H9 (cell line): ENCODE measurements at regions not wholly inside any gene's neighbourhood (a gene's known extent, or its start where the extent isn't known, plus 50 kb on each side); places are given as distances from the start of the nearest gene placed in this dataset.

Source experiments
- DNase-seq: peaks from one replicate; pipeline ENCODE4 v3.0.0-alpha.2; 2017
- H2AFZ ChIP-seq: one replicate; pipeline ENCODE4 v1.6.1; 2013; ENCODE audit warnings: mild to moderate bottlenecking, low read length, control low read depth, moderate library complexity
- H2AK5ac ChIP-seq: 2 replicates; pipeline ENCODE4 v1.6.1; 2013; ENCODE audit warnings: low read length, control low read depth, mixed read lengths; ENCODE audit not compliant: insufficient read length
- H2BK120ac ChIP-seq: one replicate; pipeline ENCODE4 v1.6.1; 2013; ENCODE audit warnings: low read depth, mild to moderate bottlenecking, low read length, control low read depth, inconsistent platforms; ENCODE audit not compliant: poor library complexity, severe bottlenecking
- H2BK12ac ChIP-seq: 2 replicates; pipeline ENCODE4 v1.6.1; 2013; ENCODE audit warnings: low read length, control low read depth, mixed read lengths, low read depth; ENCODE audit not compliant: insufficient read length
- H2BK15ac ChIP-seq: 2 replicates; pipeline ENCODE4 v1.6.1; 2013; ENCODE audit warnings: low read depth, low read length, control low read depth
- H2BK20ac ChIP-seq: one replicate; pipeline ENCODE4 v1.6.1; 2013; ENCODE audit warnings: low read depth, mild to moderate bottlenecking, low read length, control low read depth, inconsistent platforms; ENCODE audit not compliant: poor library complexity, severe bottlenecking
- H2BK5ac ChIP-seq: 2 replicates; pipeline ENCODE4 v1.6.1; 2013; ENCODE audit warnings: low read length, control low read depth, mixed read lengths; ENCODE audit not compliant: insufficient read length
- H3K14ac ChIP-seq: 2 replicates; pipeline ENCODE4 v1.6.1; 2013; ENCODE audit warnings: low read length, control low read depth; ENCODE audit not compliant: insufficient read depth
- H3K18ac ChIP-seq: 2 replicates; pipeline ENCODE4 v1.6.1; 2013; ENCODE audit warnings: low read depth, mild to moderate bottlenecking, mixed read lengths, low read length, control low read depth; ENCODE audit not compliant: insufficient read length
- H3K23ac ChIP-seq: 2 replicates; pipeline ENCODE4 v1.6.1; 2013; ENCODE audit warnings: low read length, control low read depth, mixed read lengths, low read depth; ENCODE audit not compliant: insufficient read length
- H3K23me2 ChIP-seq: 2 replicates; pipeline ENCODE4 v1.6.1; 2013; ENCODE audit warnings: low read depth, mild to moderate bottlenecking, mixed read lengths, low read length, control low read depth; ENCODE audit not compliant: insufficient read length, poor library complexity, severe bottlenecking
- H3K27ac ChIP-seq: 2 replicates; pipeline ENCODE4 v1.5.1; 2013; ENCODE audit warnings: low read length, control low read depth, mixed read lengths, low read depth; ENCODE audit not compliant: insufficient read length
- H3K27me3 ChIP-seq: 2 replicates; pipeline ENCODE4 v1.6.1; 2013; ENCODE audit warnings: low read length, control low read depth, inconsistent platforms; ENCODE audit not compliant: insufficient read depth
- H3K4ac ChIP-seq: 2 replicates; pipeline ENCODE4 v1.6.1; 2013; ENCODE audit warnings: low read depth, mild to moderate bottlenecking, control low read depth, inconsistent platforms, low read length, moderate library complexity
- H3K4me1 ChIP-seq: 2 replicates; pipeline ENCODE4 v1.6.1; 2013; ENCODE audit warnings: low read length, control low read depth, inconsistent platforms; ENCODE audit not compliant: insufficient read depth
- H3K4me2 ChIP-seq: 2 replicates; pipeline ENCODE4 v1.6.1; 2013; ENCODE audit warnings: low read length, control low read depth, mixed read lengths; ENCODE audit not compliant: insufficient read length, insufficient read depth
- H3K56ac ChIP-seq: 2 replicates; pipeline ENCODE4 v1.6.1; 2013; ENCODE audit warnings: low read depth, mild to moderate bottlenecking, mixed read lengths, low read length, control low read depth; ENCODE audit not compliant: insufficient read length
- H3K79me1 ChIP-seq: 2 replicates; pipeline ENCODE4 v1.6.1; 2013; ENCODE audit warnings: low read depth, mild to moderate bottlenecking, moderate library complexity, low read length, control low read depth, inconsistent platforms; ENCODE audit not compliant: insufficient read depth, poor library complexity, severe bottlenecking
- H3K79me2 ChIP-seq: 2 replicates; pipeline ENCODE4 v1.6.1; 2013; ENCODE audit warnings: low read length, control low read depth, inconsistent platforms; ENCODE audit not compliant: insufficient read depth
- H3K9ac ChIP-seq: 2 replicates; pipeline ENCODE4 v1.6.1; 2013; ENCODE audit warnings: low read length, control low read depth, mixed read lengths; ENCODE audit not compliant: insufficient read length; ENCODE audit errors: extremely low read depth
- H3K9me3 ChIP-seq: one replicate; pipeline ENCODE4 v1.6.1; 2013; ENCODE audit warnings: low read depth, low read length, inconsistent platforms; ENCODE audit not compliant: control insufficient read depth
- H3T11ph ChIP-seq: one replicate; pipeline ENCODE4 v1.6.1; 2013; ENCODE audit warnings: mild to moderate bottlenecking, low read length, control low read depth, inconsistent platforms
- H4K20me1 ChIP-seq: one replicate; pipeline ENCODE4 v1.6.1; 2013; ENCODE audit not compliant: control insufficient read depth, insufficient read length, insufficient read depth
- H4K5ac ChIP-seq: 2 replicates; pipeline ENCODE4 v1.6.1; 2013; ENCODE audit warnings: low read depth, mild to moderate bottlenecking, mixed read lengths, low read length, control low read depth; ENCODE audit not compliant: insufficient read length
- H4K8ac ChIP-seq: replicated peaks from 2 replicates; pipeline ENCODE4 v1.6.1; 2013; ENCODE audit warnings: low read length, control low read depth, mixed read lengths, low read depth; ENCODE audit not compliant: insufficient read length
- H4K91ac ChIP-seq: 2 replicates; pipeline ENCODE4 v1.6.1; 2013; ENCODE audit warnings: low read depth, mild to moderate bottlenecking, moderate library complexity, mixed read lengths, low read length, control low read depth; ENCODE audit not compliant: insufficient read length
- H3K27ac Mint-ChIP-seq, 3 experiments: 2 replicates in 2 of 3; 3 replicates in 1 of 3; pipeline ENCODE4 v1.8.0; 2020 to 2021; ENCODE audit warnings: mixed read lengths in 3 of 3, mild to moderate bottlenecking in 1 of 3, moderate library complexity in 1 of 3
- H3K27me3 Mint-ChIP-seq: 2 replicates; pipeline ENCODE4 v1.8.0; 2021; ENCODE audit warnings: low read depth, mild to moderate bottlenecking, moderate library complexity, mixed read lengths
- H3K36me3 Mint-ChIP-seq, 3 experiments: 2 replicates in 2 of 3; 3 replicates in 1 of 3; pipeline ENCODE4 v1.8.0; 2020 to 2021; ENCODE audit warnings: low read depth in 3 of 3, mixed read lengths in 3 of 3; ENCODE audit not compliant: insufficient read depth in 1 of 3
- H3K4me1 Mint-ChIP-seq, 2 experiments: 2 replicates each; pipeline ENCODE4 v1.8.0; 2020; ENCODE audit warnings: mixed read lengths in 2 of 2
- H3K4me3 Mint-ChIP-seq, 2 experiments: 2 replicates in 1 of 2; 3 replicates in 1 of 2; pipeline ENCODE4 v1.8.0; 2020 to 2021; ENCODE audit warnings: mild to moderate bottlenecking in 2 of 2, mixed read lengths in 2 of 2, moderate library complexity in 1 of 2
- H3K9me3 Mint-ChIP-seq, 2 experiments: 2 replicates in 1 of 2; 3 replicates in 1 of 2; pipeline ENCODE4 v1.8.0; 2020; ENCODE audit warnings: mild to moderate bottlenecking in 2 of 2, mixed read lengths in 2 of 2, moderate library complexity in 1 of 2
- CTCF ChIP-seq: fragments of 200-600 bp; sonication (generic); conservative IDR thresholded peaks from 3 replicates; pipeline ENCODE4 v1.8.0; 2021; ENCODE audit warnings: antibody characterized with exemption, mild to moderate bottlenecking
- WGBS: extraction: QIAGEN DNeasy Blood & Tissue Kit; methylation state at CpG from one replicate; pipeline ENCODE4 v1.1.7; 2013; ENCODE audit warnings: missing lambda C conversion rate, low lambda C conversion rate, mixed read lengths; ENCODE audit not compliant: insufficient read length; ENCODE audit errors: extremely low coverage; 5-methylcytosine and 5-hydroxymethylcytosine counted together

DNA sequence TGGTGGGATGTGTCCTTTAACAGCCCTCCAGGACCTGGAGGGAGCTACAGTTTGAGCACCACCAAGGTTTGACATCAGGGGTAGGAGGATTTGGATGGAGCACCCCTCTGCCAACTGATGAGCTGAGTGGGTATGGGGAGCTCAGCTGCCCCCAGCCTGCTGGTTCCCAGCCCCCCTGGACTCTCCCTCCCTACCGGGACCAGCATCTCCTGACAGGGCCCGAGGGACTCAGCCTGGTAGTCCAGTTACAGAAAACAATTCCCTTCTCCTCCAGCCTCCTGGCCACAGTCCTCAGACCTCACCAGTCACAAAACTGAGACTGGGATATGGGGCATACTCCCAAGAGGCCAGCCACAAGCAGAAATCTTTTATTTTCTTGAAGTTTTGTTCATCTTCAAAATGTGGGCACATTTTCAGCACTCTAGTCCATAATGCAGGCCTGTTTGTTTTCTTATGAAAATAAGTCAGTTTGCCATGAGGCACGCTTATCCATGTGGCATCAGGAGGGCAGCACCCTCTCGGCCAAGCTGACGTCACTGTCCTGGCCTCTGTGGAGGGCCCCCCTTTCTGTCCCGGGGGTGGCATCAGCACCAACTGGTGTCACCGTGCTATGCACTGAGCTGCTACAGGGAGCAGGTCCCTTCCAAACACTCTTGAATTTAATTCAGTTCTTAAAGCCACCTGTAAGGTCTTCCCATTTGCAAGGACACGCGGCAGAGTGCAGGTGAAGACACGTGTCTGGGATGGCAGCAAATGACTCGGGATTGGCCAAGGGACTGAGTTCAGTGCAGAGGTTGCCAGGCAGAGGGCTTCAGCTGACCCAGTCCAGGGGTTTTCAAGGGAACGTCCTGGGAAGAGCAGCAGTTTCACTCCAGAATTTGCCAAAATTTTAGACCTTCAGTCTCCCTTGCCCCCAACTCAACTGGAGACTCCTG is 187.6 kb downstream of the GADD45G start:
- DNase-seq = no peak
- Histone ChIP-seq H3K79me2 (no peaks in the 10 kb centered on the region), H2AK5ac (no peak overlapping the region), H3K27me3 (no peaks in the 10 kb centered on the region), H4K5ac (no peak overlapping the region), H3K23me2 (no peaks in the 10 kb centered on the region), H2BK5ac (no peak overlapping the region), H2BK12ac (no peak overlapping the region), H2BK15ac (no peak overlapping the region), H3K14ac (no peak overlapping the region), H2BK120ac (no peak overlapping the region), H4K91ac (no peak overlapping the region), H3K9me3 (no peaks in the 10 kb centered on the region), H2BK20ac (no peak overlapping the region), H4K8ac (no peak overlapping the region), H3K27ac (no peak overlapping the region), H3K9ac (no peak overlapping the region), H3K4ac (no peak overlapping the region), H3K4me1 (no peaks in the 10 kb centered on the region), H3K56ac (no peak overlapping the region), H2AFZ (no peak overlapping the region), H3K79me1 (no peaks in the 10 kb centered on the region), H3T11ph (no peak overlapping the region), H3K23ac (no peak overlapping the region), H3K4me2 (no peak overlapping the region), H3K18ac (no peak overlapping the region), H4K20me1 (no peaks in the 10 kb centered on the region)
- no peaks in the 10 kb centered on the region for H3K36me3 Mint-ChIP-seq
- no peak overlapping the region for H3K4me3 Mint-ChIP-seq
- no peaks in the 10 kb centered on the region for H3K27me3 Mint-ChIP-seq
- no peaks in the 10 kb centered on the region for H3K4me1 Mint-ChIP-seq
- no peaks in the 10 kb centered on the region for H3K9me3 Mint-ChIP-seq
- no peak for TF ChIP-seq CTCF
- WGBS = no CpG with 5 or more reads among the region's 12 CpGs
- H3K27ac Mint-ChIP-seq = no peak overlapping the region
